Ishikawa (cell line): ENCODE measurements at regions not wholly inside any gene's neighbourhood (a gene's known extent, or its start where the extent isn't known, plus 50 kb on each side); places are given as distances from the start of the nearest gene placed in this dataset.

ENCODE experiments used
- EP300 ChIP-seq: IDR thresholded peaks from 2 replicates; pipeline ENCODE4 v1.6.1; 2012; ENCODE audit warnings: borderline replicate concordance
- RAD21 ChIP-seq: IDR thresholded peaks from 2 replicates; pipeline ENCODE4 v1.6.1; 2012; ENCODE audit warnings: low read depth
- TAF1 ChIP-seq: IDR thresholded peaks from 2 replicates; pipeline ENCODE4 v1.6.1; 2012; ENCODE audit warnings: low read depth, mild to moderate bottlenecking
- TCF12 ChIP-seq: IDR thresholded peaks from 2 replicates; pipeline ENCODE4 v1.6.1; 2012; ENCODE audit warnings: low read depth
- TF ChIP-seq, protein P1 (sequence below): IDR thresholded peaks from 2 replicates; pipeline ENCODE4 v1.6.1; 2012

DNA sequence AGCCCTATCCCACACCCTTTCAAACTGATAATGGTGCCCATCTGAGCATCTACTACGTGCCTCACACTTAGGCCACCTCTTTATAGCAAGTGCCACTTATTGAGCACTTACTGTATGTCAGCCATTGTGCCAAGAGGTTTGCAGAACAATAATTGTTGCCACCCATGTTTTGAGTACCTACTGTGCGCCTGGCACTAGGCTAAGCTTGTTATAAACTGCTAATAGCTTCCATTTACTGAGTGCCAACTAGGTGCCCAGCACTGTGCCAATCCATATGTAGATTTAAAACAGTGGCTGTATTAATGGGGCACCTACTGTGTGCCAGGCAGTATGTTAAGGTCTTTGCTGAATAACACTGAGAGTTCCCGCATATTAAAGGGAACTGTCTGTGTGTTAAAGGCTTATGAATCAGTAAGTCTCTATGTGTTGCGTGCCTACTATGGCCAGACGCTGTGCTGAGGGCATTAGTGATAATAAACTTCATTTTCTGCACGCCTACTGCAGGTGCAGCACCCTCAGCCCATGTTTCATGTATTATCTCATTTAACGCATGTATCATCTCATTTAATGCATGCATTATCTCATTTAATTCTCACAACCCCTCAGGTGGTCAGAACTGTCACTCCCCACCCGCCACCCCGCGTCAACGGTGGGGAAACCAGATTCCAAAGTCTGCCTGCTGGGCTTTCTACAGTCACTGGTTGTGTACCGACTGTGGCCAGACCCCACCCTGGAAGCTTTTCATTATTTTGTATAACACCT, 105.0 kb downstream of the PTPRS start:
- TF ChIP-seq RAD21 (no peak), TAF1 (no peak), EP300 (no peak), TCF12 (no peak)
- TF ChIP-seq, protein P1, sequence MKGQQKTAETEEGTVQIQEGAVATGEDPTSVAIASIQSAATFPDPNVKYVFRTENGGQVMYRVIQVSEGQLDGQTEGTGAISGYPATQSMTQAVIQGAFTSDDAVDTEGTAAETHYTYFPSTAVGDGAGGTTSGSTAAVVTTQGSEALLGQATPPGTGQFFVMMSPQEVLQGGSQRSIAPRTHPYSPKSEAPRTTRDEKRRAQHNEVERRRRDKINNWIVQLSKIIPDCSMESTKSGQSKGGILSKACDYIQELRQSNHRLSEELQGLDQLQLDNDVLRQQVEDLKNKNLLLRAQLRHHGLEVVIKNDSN, result no peak
